Glomerular visceral epithelial cell (primary cell): ENCODE measurements at regions not wholly inside any gene's neighbourhood (a gene's known extent, or its start where the extent isn't known, plus 50 kb on each side); places are given as distances from the start of the nearest gene placed in this dataset.

Experiments used
- DNase-seq: peaks from one replicate; pipeline ENCODE4 v3.0.0-alpha.2; 2016; ENCODE audit errors: extremely low spot score

GRCh38 chr6:3526962-3527650 lies 70.3 kb upstream of the SLC22A23 start:
- DNase-seq = no peak

GRCh38 chr6:3525915-3526314 lies 69.1 kb upstream of the SLC22A23 start:
- DNase-seq = no peak

GRCh38 chr6:3524456-3524855 lies 67.6 kb upstream of the SLC22A23 start:
- DNase-seq = no peak

- no peak for DNase-seq
These were observed 67.1 kb upstream of the SLC22A23 start for GRCh38 chr6:3523966-3524365.

GRCh38 chr6:3523271-3523670 lies 66.4 kb upstream of the SLC22A23 start:
- no peak for DNase-seq

- DNase-seq = no peak
These were observed 65.9 kb upstream of the SLC22A23 start for GRCh38 chr6:3522561-3523260.

- DNase-seq = no peak
These were observed 63.7 kb upstream of the SLC22A23 start for GRCh38 chr6:3520281-3521230.

- peak; percentile 31 for DNase-seq
These were observed 61.7 kb upstream of the SLC22A23 start for GRCh38 chr6:3518356-3519190.

- peak; percentile 31 for DNase-seq
These were observed 60.5 kb upstream of the SLC22A23 start for GRCh38 chr6:3517350-3517749.

GRCh38 chr6:3516092-3516491 lies 59.2 kb upstream of the SLC22A23 start:
- no peak for DNase-seq

- no peak for DNase-seq
These were observed 58.8 kb upstream of the SLC22A23 start for GRCh38 chr6:3515669-3516068.

GRCh38 chr6:3513416-3513815 lies 56.6 kb upstream of the SLC22A23 start:
- DNase-seq = no peak

GRCh38 chr6:3512832-3513231 lies 56.0 kb upstream of the SLC22A23 start:
- no peak for DNase-seq

- DNase-seq = no peak
These were observed 53.8 kb upstream of the SLC22A23 start for GRCh38 chr6:3510617-3511016.

GRCh38 chr6:3510178-3510577 lies 53.3 kb upstream of the SLC22A23 start:
- DNase-seq = no peak

GRCh38 chr6:3509336-3509735 lies 52.5 kb upstream of the SLC22A23 start:
- DNase-seq = no peak

- no peak for DNase-seq
These were observed 50.0 kb upstream of the SLC22A23 start for GRCh38 chr6:3506751-3507383.
